ENCODE measurements at regions not wholly inside any gene's neighbourhood (a gene's known extent, or its start where the extent isn't known, plus 50 kb on each side); places are given as distances from the start of the nearest gene placed in this dataset.
A peak's percentile ranks its signal among the peaks of the same experiment; 100 is the strongest.

DNA sequence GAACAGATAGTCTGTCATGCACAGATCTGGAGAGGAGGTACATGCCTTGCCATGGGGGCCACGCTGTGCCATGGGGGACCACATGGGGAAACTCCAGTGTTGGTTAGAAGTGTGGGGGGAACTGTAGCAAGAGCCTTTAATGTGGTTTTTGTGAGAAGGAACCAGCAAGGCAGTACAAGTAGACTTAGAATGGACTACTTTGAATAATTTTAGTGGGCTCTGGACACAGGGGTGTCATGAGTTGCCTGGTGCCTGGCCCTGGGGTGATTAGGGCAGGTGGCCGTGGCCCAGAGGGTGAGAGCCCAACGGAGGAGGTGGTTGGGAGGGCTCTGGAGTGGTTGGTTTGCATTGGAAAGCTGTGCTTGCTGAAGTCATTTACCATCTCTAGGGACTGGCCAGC is 77.2 kb downstream of the CXCL12 start:
- ATAC-seq (no peak), DNase-seq (ENCODE audit: missing footprints) (no peak)
- intact Hi-C loops (cut with DNase I): no loop called here

DNA sequence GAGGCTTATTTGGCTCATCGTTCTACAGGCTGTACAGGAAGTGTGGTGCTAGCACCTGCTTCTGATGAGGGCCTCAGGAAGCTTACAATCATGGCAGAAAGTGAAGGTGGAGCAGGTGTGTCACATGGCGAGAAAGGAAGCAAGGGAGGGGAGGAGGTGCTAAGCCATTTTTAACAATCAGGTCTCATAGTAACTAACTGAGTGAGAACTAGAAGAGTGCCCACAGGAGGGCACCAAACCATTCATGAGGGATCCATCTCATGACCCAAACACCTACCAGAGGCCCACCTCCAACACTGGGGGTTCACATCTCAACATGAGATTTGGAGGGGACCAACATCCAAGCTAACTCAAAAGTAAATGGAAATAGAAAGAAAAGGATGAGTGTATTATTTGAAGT is 78.1 kb downstream of the CXCL12 start:
- intact Hi-C loops (cut with DNase I): no loop called here
- no peak for DNase-seq (ENCODE audit: missing footprints)

DNA sequence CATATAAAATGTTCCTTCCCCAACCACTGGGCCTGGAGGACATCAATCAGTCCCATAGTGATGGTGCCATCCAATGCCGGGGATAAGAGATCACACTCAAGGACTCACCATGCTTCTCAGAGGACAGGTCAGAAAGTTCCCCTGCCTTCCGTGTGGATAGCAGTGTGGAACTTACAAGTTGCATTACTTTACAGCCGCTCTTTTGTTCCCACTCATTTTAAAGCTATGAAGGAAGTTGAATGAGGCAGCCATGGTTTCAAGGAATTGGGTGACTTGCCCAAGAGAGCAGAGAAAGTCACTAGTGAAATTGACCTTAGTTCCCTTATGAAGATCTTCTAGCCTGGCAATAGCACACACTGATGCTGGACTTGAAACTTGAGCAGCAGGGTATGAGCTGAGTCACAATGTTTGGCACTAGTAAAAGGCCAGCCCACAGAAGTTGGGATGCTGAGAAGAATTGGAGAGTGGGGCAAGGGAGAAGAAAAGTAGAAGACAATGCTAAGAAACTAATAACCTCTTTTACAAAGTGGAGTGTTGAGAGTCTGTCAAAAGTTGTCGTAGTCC is 78.7 kb downstream of the CXCL12 start:
- intact Hi-C loops (cut with DNase I): no loop called here
- DNase-seq (ENCODE audit: missing footprints): no peak
- ATAC-seq: no peak

More for the DNA sequence above, 78.1 kb downstream of the CXCL12 start:
- ATAC-seq: no peak

DNA sequence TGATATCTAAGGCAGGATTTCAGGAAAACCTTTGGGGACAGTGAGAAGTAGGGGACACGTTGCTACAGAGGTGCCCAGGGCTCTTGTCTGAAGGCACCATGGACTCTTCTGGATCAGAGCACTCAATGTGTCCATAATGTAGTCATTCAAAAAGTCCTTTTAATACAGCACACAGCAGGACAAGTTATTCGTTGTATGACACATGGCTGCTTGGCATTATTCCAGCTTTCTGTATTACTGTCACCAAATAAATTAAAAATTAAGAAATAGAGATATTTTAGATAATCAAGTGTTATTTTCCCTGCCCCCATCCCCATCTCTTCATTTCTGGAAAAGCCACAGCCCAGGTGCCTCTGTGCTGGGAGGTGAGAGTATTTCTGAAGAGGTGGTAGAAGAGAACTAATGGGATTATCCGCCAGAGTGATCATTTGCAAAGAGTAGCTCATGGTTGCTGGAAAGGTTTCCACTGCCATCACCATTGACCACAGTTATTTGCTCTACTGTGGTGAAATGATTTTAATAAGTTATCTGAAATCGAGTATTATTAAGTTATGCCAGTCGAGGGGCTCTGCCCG is 83.0 kb downstream of the CXCL12 start:
- ATAC-seq: no peak
- intact Hi-C loops (cut with DNase I): no loop called here
- DNase-seq (ENCODE audit: missing footprints): no peak

DNA sequence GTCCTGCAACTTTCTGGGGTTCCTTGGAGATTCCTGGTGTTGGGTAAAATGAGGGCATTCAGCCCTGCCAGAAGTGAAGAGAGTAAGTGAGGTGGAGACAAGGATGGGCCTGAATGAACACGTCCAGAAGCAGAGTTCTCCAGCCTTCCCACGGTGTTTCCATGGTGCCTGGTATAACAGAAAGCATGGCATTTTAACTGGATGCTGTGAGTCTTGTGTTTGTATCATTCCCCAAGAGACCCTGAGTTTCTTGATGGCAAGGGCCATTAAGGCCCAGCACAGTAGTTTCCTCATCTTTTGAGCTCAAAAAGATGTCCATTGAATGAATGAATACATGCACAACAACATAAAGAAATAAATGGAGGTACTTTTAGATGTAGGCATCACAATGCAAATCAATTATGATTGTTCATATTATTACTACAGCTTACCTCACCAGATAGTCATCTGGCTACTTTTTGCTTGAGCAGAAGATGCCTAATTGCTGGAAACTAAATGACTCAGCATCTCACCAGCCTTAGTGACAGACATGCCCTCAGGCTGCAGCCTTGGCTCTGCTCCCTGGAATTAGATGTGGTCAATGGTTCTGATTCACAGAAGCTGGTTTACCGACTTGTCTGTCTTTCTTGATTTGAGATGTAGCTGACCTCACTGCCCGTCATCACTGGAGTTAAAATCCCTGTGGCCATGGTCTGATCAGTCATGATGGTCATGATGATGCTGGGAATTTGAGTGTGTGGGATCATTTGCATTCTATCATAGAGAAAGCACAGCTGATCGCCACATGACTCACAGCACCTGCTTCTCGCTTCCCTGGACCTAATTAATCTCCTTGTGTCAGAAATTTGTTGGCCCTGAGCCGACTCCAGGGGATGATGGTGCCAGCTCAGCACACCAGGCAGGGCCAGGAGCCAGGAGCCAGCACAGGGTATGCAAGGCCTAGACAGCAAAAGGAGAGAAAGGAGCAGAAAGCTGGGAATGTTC is 83.9 kb downstream of the CXCL12 start:
- intact Hi-C loops (cut with DNase I): no loop called here
- ATAC-seq (peak; percentile 42), DNase-seq (ENCODE audit: missing footprints) (no peak)

- no peak for ATAC-seq
- DNase-seq (ENCODE audit: missing footprints): no peak
- intact Hi-C loops (cut with DNase I): no loop called here
Measured at GRCh38 chr10:44298713-44299112, 86.2 kb downstream of the CXCL12 start.

DNA sequence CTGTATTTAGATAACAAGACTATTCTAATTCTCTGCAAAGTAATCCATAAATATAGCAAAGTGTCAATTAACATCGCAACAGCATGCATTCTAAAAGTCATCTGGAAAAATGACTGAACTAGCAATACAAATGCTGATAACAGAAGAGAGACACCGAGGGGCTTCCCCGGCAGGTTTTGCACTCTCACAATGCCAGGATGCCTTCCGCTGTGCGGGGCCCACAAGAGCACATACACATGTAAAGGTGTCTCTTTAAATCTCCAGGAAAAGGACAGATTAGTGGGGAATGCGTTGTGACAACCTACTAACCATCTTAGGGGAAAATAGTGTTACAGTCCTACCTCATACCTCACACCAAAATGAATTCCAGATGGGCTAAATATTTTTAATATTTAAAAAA is 86.9 kb downstream of the CXCL12 start:
- DNase-seq (ENCODE audit: missing footprints) (no peak), ATAC-seq (no peak)
- intact Hi-C loops (cut with DNase I): no loop called here

DNA sequence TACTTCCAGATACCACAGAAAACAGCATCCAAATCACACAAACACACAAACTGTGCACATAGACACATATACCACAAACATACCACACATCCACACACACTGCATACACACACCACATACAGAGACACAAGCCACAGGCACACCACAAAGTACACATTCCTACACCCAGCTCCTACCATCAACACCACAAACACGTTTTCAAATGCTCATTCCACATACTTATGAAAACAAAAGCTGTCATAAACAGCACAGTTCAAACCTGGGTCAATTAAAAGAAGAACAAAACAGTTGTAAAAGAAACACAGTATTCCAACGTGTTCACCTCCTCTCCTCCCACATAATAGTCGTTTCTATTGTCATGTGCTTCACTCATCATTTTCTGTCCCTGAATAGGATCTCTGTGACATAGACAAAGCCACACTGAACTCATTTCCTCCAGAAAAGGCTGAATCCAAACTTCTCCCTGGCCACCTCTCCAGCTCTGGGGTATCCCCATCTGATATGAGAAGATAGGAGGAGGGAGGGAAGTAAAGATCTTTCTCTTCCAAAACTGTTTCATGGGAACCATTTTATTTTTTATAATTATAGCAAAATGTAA is 89.2 kb downstream of the CXCL12 start:
- ATAC-seq (no peak), DNase-seq (ENCODE audit: missing footprints) (no peak)
- intact Hi-C loops (cut with DNase I): no loop called here

DNA sequence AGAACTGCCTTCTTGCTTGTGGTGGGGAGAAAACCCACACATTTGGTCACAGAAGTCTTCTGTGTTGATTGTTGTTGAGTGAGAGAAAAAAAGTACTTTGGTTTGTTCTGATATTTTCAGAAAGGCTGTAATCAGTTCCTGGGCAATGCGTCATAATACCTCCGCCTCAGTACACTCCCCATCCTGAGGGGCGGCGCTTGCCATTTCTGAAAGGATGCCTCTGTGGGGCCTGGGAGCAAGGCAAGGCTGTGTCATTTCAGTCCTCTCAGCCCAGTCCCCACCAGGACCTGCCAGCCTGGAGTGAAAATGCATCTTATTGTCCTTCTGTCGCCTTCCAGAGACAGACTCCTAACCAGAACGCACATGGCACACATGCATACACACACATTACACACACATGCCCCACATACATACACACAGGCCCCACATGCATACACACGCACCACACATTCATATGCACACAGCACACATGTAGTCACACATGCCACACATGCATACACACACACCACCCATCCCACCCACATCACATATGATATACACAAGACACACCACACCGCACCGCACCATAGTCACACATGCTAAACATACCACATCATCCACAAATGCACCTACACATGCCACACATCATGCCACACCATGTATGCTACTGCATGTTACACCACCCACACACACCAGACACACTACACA is 90.0 kb downstream of the CXCL12 start:
- DNase-seq (ENCODE audit: missing footprints) (no peak), ATAC-seq (no peak)
- intact Hi-C loops (cut with DNase I): no loop called here

GRCh38 chr10:44293842-44294241 is 91.1 kb downstream of the CXCL12 start:
- DNase-seq (ENCODE audit: missing footprints): peak; percentile 72
- intact Hi-C loops (cut with DNase I): no loop called here
- peak; percentile 91 for ATAC-seq

DNA sequence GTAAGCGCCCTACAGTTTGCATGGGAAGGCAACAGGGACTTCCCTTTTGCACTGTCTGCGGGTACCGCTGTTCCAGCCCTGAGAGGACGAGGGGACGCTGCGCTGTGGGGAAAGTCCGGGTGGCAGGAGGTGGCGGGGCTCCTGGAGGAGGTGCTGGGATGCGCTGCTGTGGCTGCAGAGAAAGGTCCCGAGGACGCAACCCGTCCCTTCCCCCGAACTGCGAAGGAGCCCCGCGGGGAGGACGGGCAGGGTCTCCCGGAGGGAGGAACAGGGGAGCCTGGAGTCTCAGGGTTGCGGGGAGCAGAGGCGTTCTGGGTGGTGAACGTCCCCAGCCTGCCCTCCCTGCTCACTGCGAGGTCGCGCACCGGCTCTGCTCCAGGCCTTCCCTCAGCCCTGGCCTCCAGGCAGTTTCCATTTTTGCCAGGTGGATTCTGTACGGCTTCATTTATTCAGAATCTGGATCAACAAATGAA is 91.6 kb downstream of the CXCL12 start:
- intact Hi-C loops (cut with DNase I): no loop called here
- no peak for DNase-seq (ENCODE audit: missing footprints)
- peak; percentile 40 for ATAC-seq

GRCh38 chr10:44292390-44293002 is 92.4 kb downstream of the CXCL12 start:
- ATAC-seq (no peak), DNase-seq (ENCODE audit: missing footprints) (no peak)
- intact Hi-C loops (cut with DNase I): no loop called here

- DNase-seq (ENCODE audit: missing footprints): no peak
- no peak for ATAC-seq
- intact Hi-C loops (cut with DNase I): no loop called here
Measured at GRCh38 chr10:44291091-44291490, 93.8 kb downstream of the CXCL12 start.

DNA sequence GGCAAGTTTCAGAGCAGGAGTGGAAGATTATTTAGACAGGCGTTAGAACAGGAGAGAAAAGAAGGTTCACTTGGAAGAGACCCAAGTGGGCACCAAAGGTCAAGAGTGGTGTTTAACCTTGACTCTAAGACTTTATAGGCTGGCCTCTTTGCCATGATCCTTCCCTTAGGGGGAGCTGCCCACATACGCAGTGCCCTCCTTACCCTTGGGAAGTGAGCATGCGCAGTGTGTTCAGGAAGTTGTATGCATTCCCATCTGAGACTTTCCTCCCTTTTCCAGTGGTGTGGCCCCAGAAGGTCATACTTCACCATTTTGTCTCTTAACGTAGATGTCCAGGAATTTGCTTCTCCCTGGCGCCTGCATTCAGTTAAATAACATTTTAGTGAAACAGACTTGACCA is 95.8 kb downstream of the CXCL12 start:
- intact Hi-C loops (cut with DNase I): no loop called here
- no peak for ATAC-seq
- no peak for DNase-seq (ENCODE audit: missing footprints)

GRCh38 chr10:44287408-44287807 is 97.5 kb downstream of the CXCL12 start:
- intact Hi-C loops (cut with DNase I): no loop called here
- DNase-seq (ENCODE audit: missing footprints) (no peak), ATAC-seq (no peak)

- intact Hi-C loops (cut with DNase I): no loop called here
- ATAC-seq (no peak), DNase-seq (ENCODE audit: missing footprints) (no peak)
Measured at GRCh38 chr10:44284198-44285084, 100.5 kb downstream of the CXCL12 start.

GRCh38 chr10:44282626-44283300 is 102.1 kb downstream of the CXCL12 start:
- no peak for ATAC-seq
- DNase-seq (ENCODE audit: missing footprints): no peak
- intact Hi-C loops (cut with DNase I): no loop called here

All from Right ventricle myocardium inferior (tissue), 1 donor.